Stomach (tissue), 4 donors: ENCODE measurements at regions not wholly inside any gene's neighbourhood (a gene's known extent, or its start where the extent isn't known, plus 50 kb on each side); places are given as distances from the start of the nearest gene placed in this dataset.

Experiments used
- CTCF ChIP-seq, 7 experiments: fragments of 450-650 bp in 4 of 7; fragments of 200-600 bp in 3 of 7; sonication (generic) in 3 of 7; IDR thresholded peaks; one replicate each; pipeline ENCODE4 v1.5.1; 2016 to 2019; ENCODE audit warnings: antibody characterized with exemption in 7 of 7, control low read depth in 2 of 7, mild to moderate bottlenecking in 1 of 7
- EP300 ChIP-seq: sonication (generic); formaldehyde crosslinking; IDR thresholded peaks from one replicate; pipeline ENCODE4 v1.6.1; 2017; ENCODE audit warnings: antibody characterized with exemption
- POLR2A ChIP-seq, 4 donors: fragments of 450-650 bp; IDR thresholded peaks; one replicate each; pipeline ENCODE4 v1.6.1; 2016; ENCODE audit warnings: antibody characterized with exemption in 4 of 4, control low read depth in 2 of 4, mild to moderate bottlenecking in 1 of 4, moderate library complexity in 1 of 4
- POLR2AphosphoS5 ChIP-seq, 3 donors: sonication (generic); formaldehyde crosslinking; IDR thresholded peaks; one replicate each; pipeline ENCODE4 v1.6.1; 2016; ENCODE audit warnings: antibody characterized with exemption in 3 of 3

GRCh38 chr10:7484456-7485243 is 73.8 kb upstream of the SFMBT2 start:
- TF ChIP-seq POLR2A (IDR thresholded peaks at IDR 0.05): no peak
- no peak for TF ChIP-seq CTCF (IDR thresholded peaks at IDR 0.05)
- no peak for TF ChIP-seq POLR2AphosphoS5 (IDR thresholded peaks at IDR 0.05)
- no peak for TF ChIP-seq EP300
